HG03095 (cell line): ENCODE measurements at regions not wholly inside any gene's neighbourhood (a gene's known extent, or its start where the extent isn't known, plus 50 kb on each side); places are given as distances from the start of the nearest gene placed in this dataset.
"Not testable (repeated sequence)": the region's sequence is repeated elsewhere in the genome, so short reads cannot be mapped to it uniquely, and the experiment has no call there.

Source experiments
- ATAC-seq: cut with Tn5 transposase; IDR thresholded peaks from one replicate; pipeline ENCODE4 v1.9.1; 2021; ENCODE audit warnings: moderate library complexity; ENCODE audit not compliant: unreplicated experiment

- ATAC-seq = no peak
These were observed 1206.3 kb downstream of the OTOL1 start for GRCh38 chr3:162702768-162703385.

GRCh38 chr3:162704238-162704637, 1207.6 kb downstream of the OTOL1 start:
- no peak for ATAC-seq

GRCh38 chr3:162704799-162705385, 1208.3 kb downstream of the OTOL1 start:
- no peak for ATAC-seq

- not testable (repeated sequence) for ATAC-seq
These were observed 1211.8 kb downstream of the OTOL1 start for GRCh38 chr3:162708394-162708793.

GRCh38 chr3:162708942-162709706, 1212.5 kb downstream of the OTOL1 start:
- not testable (repeated sequence) for ATAC-seq

- ATAC-seq = no peak
These were observed 1213.9 kb downstream of the OTOL1 start for GRCh38 chr3:162710332-162711112.

GRCh38 chr3:162717074-162717473, 1220.5 kb downstream of the OTOL1 start:
- not testable (repeated sequence) for ATAC-seq

GRCh38 chr3:162718697-162719096, 1222.1 kb downstream of the OTOL1 start:
- ATAC-seq = no peak

GRCh38 chr3:162719684-162720341, 1223.2 kb downstream of the OTOL1 start:
- ATAC-seq = no peak

GRCh38 chr3:162721736-162722135, 1225.1 kb downstream of the OTOL1 start:
- no peak for ATAC-seq

GRCh38 chr3:162722337-162722736, 1225.7 kb downstream of the OTOL1 start:
- ATAC-seq = no peak

- not testable (repeated sequence) for ATAC-seq
These were observed 1226.2 kb downstream of the OTOL1 start for GRCh38 chr3:162722796-162723195.

- ATAC-seq = no peak
These were observed 1233.1 kb downstream of the OTOL1 start for GRCh38 chr3:162729686-162730085.

- not testable (repeated sequence) for ATAC-seq
These were observed 1235.4 kb downstream of the OTOL1 start for GRCh38 chr3:162731961-162732360.

GRCh38 chr3:162738784-162739183, 1242.2 kb downstream of the OTOL1 start:
- ATAC-seq = no peak

GRCh38 chr3:162740941-162741596, 1244.5 kb downstream of the OTOL1 start:
- no peak for ATAC-seq

GRCh38 chr3:162742159-162742717, 1245.6 kb downstream of the OTOL1 start:
- ATAC-seq = no peak

GRCh38 chr3:162743091-162743490, 1246.5 kb downstream of the OTOL1 start:
- no peak for ATAC-seq

- ATAC-seq = no peak
These were observed 1264.2 kb downstream of the OTOL1 start for GRCh38 chr3:162760789-162761188.
